Stimulated activated naive CD8-positive, alpha-beta T cell treated with anti-CD3 and anti-CD28 coated beads, Interleukin-15, amount 100 ng/mL, for 72 hours (primary cell): ENCODE measurements at regions not wholly inside any gene's neighbourhood (a gene's known extent, or its start where the extent isn't known, plus 50 kb on each side); places are given as distances from the start of the nearest gene placed in this dataset.

Source experiments
- ATAC-seq: fragments of 150-1000 bp; cut with Tn5 transposase; 2 replicates; pipeline ENCODE4 v1.10.0; 2021; ENCODE audit warnings: mild to moderate bottlenecking, moderate library complexity
- DNase-seq, 2 donors: peaks; one replicate each; pipeline ENCODE4 v3.0.0; 2021 to 2022
- H3K27ac Mint-ChIP-seq, 2 donors: one replicate each; pipeline ENCODE4 v1.8.0; 2022; ENCODE audit warnings: mild to moderate bottlenecking in 2 of 2, mixed read lengths in 2 of 2, moderate library complexity in 2 of 2
- H3K27me3 Mint-ChIP-seq: one replicate; pipeline ENCODE4 v1.8.0; 2022; ENCODE audit warnings: mixed read lengths
- H3K4me1 Mint-ChIP-seq: one replicate; pipeline ENCODE4 v1.8.0; 2022; ENCODE audit warnings: mild to moderate bottlenecking, mixed read lengths
- H3K4me3 Mint-ChIP-seq, 2 donors: one replicate each; pipeline ENCODE4 v1.8.0; 2022; ENCODE audit warnings: mild to moderate bottlenecking in 2 of 2, mixed read lengths in 2 of 2, moderate library complexity in 1 of 2
- H3K9me3 Mint-ChIP-seq, 2 donors: one replicate each; pipeline ENCODE4 v1.8.0; 2022; ENCODE audit warnings: mixed read lengths in 2 of 2

GRCh38 chr16:80176114-80176513, 364.7 kb upstream of the DYNLRB2 start:
- no peak for ATAC-seq

DNA sequence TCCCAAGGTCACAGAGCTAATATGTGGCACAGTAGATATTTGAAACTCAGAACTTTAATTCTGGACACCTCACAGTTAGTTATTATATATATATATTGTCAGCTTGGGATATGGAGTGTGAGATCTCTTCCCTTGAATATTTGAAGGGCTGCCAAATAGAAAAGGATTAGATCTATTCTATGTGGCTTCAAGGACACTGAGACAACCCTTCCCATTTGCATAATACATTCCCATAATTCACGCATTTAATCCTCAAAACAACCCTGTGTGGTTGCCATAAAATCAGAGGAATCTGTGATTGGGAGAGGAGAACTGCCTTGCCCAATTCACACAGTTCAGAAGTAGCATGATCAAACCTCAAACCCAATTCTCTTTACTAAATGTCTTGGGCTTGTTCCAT, 365.8 kb upstream of the DYNLRB2 start:
- no peaks in the 10 kb centered on the region for H3K9me3 Mint-ChIP-seq
- no peak overlapping the region for H3K4me3 Mint-ChIP-seq
- ATAC-seq (no peak), DNase-seq (no peak)
- H3K27ac Mint-ChIP-seq: no peak overlapping the region
- no peaks in the 10 kb centered on the region for H3K4me1 Mint-ChIP-seq
- no peaks in the 10 kb centered on the region for H3K27me3 Mint-ChIP-seq

More at GRCh38 chr16:80176114-80176513, 364.7 kb upstream of the DYNLRB2 start:
- peaks cover 0 to under 1% of the 10 kb centered on the region in 2 donors for H3K9me3 Mint-ChIP-seq
- H3K27ac Mint-ChIP-seq: no peak overlapping the region
- no peaks in the 10 kb centered on the region for H3K4me1 Mint-ChIP-seq
- H3K4me3 Mint-ChIP-seq: no peak overlapping the region
- no peak for DNase-seq
- H3K27me3 Mint-ChIP-seq: peaks cover 2% of the 10 kb centered on the region

GRCh38 chr16:80174416-80174815, 366.4 kb upstream of the DYNLRB2 start:
- DNase-seq (no peak), ATAC-seq (no peak)
- no peaks in the 10 kb centered on the region for H3K4me1 Mint-ChIP-seq
- no peak overlapping the region for H3K4me3 Mint-ChIP-seq
- H3K27me3 Mint-ChIP-seq: no peaks in the 10 kb centered on the region
- no peak overlapping the region for H3K27ac Mint-ChIP-seq
- H3K9me3 Mint-ChIP-seq: no peaks in the 10 kb centered on the region

DNA sequence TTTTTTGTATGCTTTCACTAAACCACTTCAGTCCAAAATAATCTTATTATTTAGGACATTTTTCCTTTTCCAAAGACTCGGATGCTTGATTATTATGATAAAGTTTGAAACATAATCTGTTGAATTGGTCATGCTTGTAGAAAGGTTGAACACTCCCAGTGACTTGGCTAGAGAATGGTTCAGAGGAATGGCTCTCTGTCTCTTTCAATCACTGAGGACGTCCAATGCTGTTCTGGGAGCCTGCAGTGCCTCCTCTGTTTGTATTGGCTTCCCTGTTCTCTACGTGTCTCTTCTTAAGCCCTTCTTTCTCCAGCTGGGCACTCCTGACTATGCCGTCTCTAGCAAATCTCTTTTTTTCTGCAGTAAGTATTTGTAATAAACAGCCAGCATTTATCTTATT, 369.0 kb upstream of the DYNLRB2 start:
- no peak for ATAC-seq
- no peak for DNase-seq
- H3K4me3 Mint-ChIP-seq: no peak overlapping the region
- no peaks in the 10 kb centered on the region for H3K9me3 Mint-ChIP-seq
- no peak overlapping the region for H3K27ac Mint-ChIP-seq
- H3K4me1 Mint-ChIP-seq: no peaks in the 10 kb centered on the region
- no peaks in the 10 kb centered on the region for H3K27me3 Mint-ChIP-seq

- ATAC-seq: no peak
- Mint-ChIP-seq H3K4me3 (no peak overlapping the region), H3K27ac (no peak overlapping the region), H3K9me3 (no peaks in the 10 kb centered on the region), H3K4me1 (no peaks in the 10 kb centered on the region), H3K27me3 (peaks cover 2% of the 10 kb centered on the region)
- no peak for DNase-seq
Observed at GRCh38 chr16:80171199-80171598, 369.6 kb upstream of the DYNLRB2 start.

DNA sequence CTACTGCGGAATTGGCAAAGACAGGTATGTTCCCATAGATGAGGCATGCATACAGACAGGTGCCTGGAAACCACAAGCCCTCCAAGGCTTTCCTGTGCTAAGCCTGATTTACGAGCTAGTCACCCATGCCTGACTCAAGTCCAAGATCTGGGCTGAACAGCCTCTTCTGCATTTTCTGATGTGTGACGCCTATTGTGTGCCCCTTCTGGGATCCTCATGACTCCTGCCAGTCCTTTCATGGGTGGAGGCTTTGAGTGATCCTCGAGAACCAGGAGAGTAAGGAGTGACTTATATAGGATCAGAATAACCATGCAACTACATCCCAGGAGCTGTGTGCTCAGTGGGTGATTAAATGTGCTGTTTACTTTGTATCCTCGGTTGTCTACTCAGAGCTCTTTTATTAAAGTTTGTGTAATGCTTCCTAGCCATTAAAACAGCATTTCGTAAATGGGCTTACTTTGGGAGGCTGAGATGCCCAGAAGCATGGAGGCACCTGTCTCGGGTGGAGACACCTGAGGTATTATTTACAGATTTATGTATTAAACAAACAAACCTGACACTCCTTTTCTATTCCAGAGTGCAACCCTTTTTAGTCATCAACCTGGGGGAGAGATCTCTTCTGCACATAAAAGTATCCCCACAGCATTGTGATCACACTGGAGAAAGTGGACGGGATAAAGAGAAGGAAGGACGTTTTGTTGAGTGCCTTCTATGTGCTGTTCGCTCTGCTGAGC, 373.0 kb upstream of the DYNLRB2 start:
- no peak for DNase-seq
- ATAC-seq: no peak
- H3K4me1 Mint-ChIP-seq: no peaks in the 10 kb centered on the region
- H3K27me3 Mint-ChIP-seq: peaks cover 7% of the 10 kb centered on the region
- no peaks in the 10 kb centered on the region for H3K9me3 Mint-ChIP-seq
- H3K27ac Mint-ChIP-seq: no peak overlapping the region
- H3K4me3 Mint-ChIP-seq: no peak overlapping the region

DNA sequence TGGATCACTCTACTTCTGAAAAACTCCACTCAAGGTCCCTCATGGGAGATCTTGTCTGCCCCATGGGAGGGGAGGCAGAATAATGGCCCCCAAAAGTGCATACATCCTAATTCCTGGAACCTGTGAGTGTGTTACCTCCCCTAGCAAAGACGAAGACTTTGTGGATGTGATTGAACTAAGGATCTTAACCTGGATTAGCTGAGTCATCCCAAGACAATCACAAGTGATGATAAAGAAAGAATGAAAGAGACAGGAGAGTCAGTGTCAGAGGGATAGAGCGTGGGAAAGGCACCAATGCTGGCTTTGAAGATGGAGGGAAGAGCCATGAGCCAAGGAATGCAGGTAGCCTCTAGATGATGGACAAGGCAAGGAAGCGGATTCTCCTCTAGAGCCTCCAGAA, 374.7 kb upstream of the DYNLRB2 start:
- no peak overlapping the region for H3K27ac Mint-ChIP-seq
- ATAC-seq (no peak), DNase-seq (no peak)
- H3K9me3 Mint-ChIP-seq: no peaks in the 10 kb centered on the region
- no peaks in the 10 kb centered on the region for H3K4me1 Mint-ChIP-seq
- peaks cover 7% of the 10 kb centered on the region for H3K27me3 Mint-ChIP-seq
- H3K4me3 Mint-ChIP-seq: no peak overlapping the region

GRCh38 chr16:80164966-80165550, 375.7 kb upstream of the DYNLRB2 start:
- H3K9me3 Mint-ChIP-seq: no peaks in the 10 kb centered on the region
- DNase-seq (no peak), ATAC-seq (no peak)
- no peak overlapping the region for H3K4me3 Mint-ChIP-seq
- H3K4me1 Mint-ChIP-seq: no peaks in the 10 kb centered on the region
- H3K27ac Mint-ChIP-seq: no peak overlapping the region
- H3K27me3 Mint-ChIP-seq: peaks cover 7% of the 10 kb centered on the region

- H3K4me1 Mint-ChIP-seq: no peaks in the 10 kb centered on the region
- no peak for DNase-seq
- H3K27me3 Mint-ChIP-seq: peaks cover 19% of the 10 kb centered on the region
- H3K4me3 Mint-ChIP-seq: no peak overlapping the region
- no peak overlapping the region for H3K27ac Mint-ChIP-seq
- no peaks in the 10 kb centered on the region for H3K9me3 Mint-ChIP-seq
- no peak for ATAC-seq
Observed at GRCh38 chr16:80163339-80163738, 377.5 kb upstream of the DYNLRB2 start.

DNA sequence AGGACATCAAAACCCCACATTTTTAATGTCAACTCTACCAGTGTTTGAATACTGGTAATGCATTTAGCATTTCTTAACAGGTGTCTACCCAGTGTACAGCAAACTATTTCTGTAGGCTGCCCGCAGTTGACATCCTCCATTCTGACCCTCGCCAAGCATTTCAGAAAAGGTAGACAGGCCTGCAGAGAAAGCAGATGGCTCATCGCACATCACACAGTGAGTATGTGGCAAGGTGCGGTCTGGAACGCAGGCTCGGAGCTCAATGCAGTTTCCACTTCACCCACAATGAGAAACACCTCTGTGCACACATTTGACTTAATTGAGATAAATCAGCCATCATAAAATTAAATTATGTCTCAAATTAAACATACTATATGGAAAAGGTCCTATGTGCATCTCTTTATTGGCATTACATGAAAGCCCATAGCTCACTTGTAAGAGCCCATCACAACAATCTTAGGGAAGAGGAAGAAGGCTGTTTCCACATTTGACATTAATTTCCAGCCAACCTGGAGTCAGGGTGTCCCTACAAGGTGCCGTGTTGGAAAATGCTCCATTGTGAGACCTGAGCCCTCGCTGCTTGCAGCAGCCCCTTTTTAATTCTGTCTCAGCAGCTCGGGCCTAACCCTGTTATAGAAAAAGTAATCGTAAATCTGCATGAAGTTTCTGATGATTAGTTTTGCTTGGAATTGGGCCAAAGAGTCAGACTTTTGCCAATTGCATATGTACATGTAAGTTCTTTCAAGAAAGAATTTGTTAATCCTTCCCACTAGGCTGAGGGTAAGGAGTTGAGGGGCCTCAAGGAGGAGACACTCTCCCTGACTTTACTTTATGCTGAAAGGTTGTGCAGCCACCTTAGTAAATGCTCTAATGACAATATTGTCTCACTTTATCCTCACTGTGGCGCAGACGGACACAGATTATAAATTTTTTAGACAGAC, 378.7 kb upstream of the DYNLRB2 start:
- Mint-ChIP-seq H3K4me1 (no peaks in the 10 kb centered on the region), H3K27me3 (peaks cover 19% of the 10 kb centered on the region), H3K27ac (no peak overlapping the region), H3K9me3 (no peaks in the 10 kb centered on the region), H3K4me3 (no peak overlapping the region)
- ATAC-seq (no peak), DNase-seq (no peak)

GRCh38 chr16:80158766-80159165, 382.0 kb upstream of the DYNLRB2 start:
- DNase-seq (no peak), ATAC-seq (no peak)
- Mint-ChIP-seq H3K9me3 (no peaks in the 10 kb centered on the region), H3K4me1 (no peaks in the 10 kb centered on the region), H3K27me3 (peaks cover 16% of the 10 kb centered on the region), H3K27ac (no peak overlapping the region), H3K4me3 (no peak overlapping the region)

GRCh38 chr16:80151722-80152111, 389.1 kb upstream of the DYNLRB2 start:
- H3K27me3 Mint-ChIP-seq: peaks cover 15% of the 10 kb centered on the region
- ATAC-seq (no peak), DNase-seq (no peak)
- H3K4me3 Mint-ChIP-seq: no peak overlapping the region
- H3K4me1 Mint-ChIP-seq: no peaks in the 10 kb centered on the region
- no peaks in the 10 kb centered on the region for H3K9me3 Mint-ChIP-seq
- no peak overlapping the region for H3K27ac Mint-ChIP-seq

GRCh38 chr16:80150978-80151721, 389.6 kb upstream of the DYNLRB2 start:
- ATAC-seq: no peak
- H3K27ac Mint-ChIP-seq: no peak overlapping the region
- peaks cover 15% of the 10 kb centered on the region for H3K27me3 Mint-ChIP-seq
- H3K4me3 Mint-ChIP-seq: no peak overlapping the region
- no peaks in the 10 kb centered on the region for H3K4me1 Mint-ChIP-seq
- no peak for DNase-seq
- H3K9me3 Mint-ChIP-seq: no peaks in the 10 kb centered on the region

- H3K27me3 Mint-ChIP-seq: peaks cover 12% of the 10 kb centered on the region
- H3K4me3 Mint-ChIP-seq: no peak overlapping the region
- no peaks in the 10 kb centered on the region for H3K9me3 Mint-ChIP-seq
- H3K4me1 Mint-ChIP-seq: no peaks in the 10 kb centered on the region
- no peak for ATAC-seq
- no peak overlapping the region for H3K27ac Mint-ChIP-seq
- DNase-seq: no peak
Observed at GRCh38 chr16:80148826-80149225, 392.0 kb upstream of the DYNLRB2 start.

- peaks cover 0 to 5% of the 10 kb centered on the region in 2 donors for H3K9me3 Mint-ChIP-seq
- peak overlapping the region in 1 of 2 donors; percentile 21 for H3K27ac Mint-ChIP-seq
Observed at GRCh38 chr16:80147026-80147655, 393.7 kb upstream of the DYNLRB2 start.

More at GRCh38 chr16:80147026-80147655, 393.7 kb upstream of the DYNLRB2 start:
- H3K4me3 Mint-ChIP-seq: no peak overlapping the region
- peaks cover 9% of the 10 kb centered on the region for H3K27me3 Mint-ChIP-seq
- DNase-seq (no peak), ATAC-seq (no peak)
- no peaks in the 10 kb centered on the region for H3K4me1 Mint-ChIP-seq
